GM18517 (cell line): ENCODE measurements at regions not wholly inside any gene's neighbourhood (a gene's known extent, or its start where the extent isn't known, plus 50 kb on each side); places are given as distances from the start of the nearest gene placed in this dataset.
"Not testable (repeated sequence)": the region's sequence is repeated elsewhere in the genome, so short reads cannot be mapped to it uniquely, and the experiment has no call there.

ENCODE experiments used
- ATAC-seq: cut with Tn5 transposase; IDR thresholded peaks from one replicate; pipeline ENCODE4 v1.9.1; 2021; ENCODE audit warnings: mild to moderate bottlenecking, moderate library complexity; ENCODE audit not compliant: unreplicated experiment

- no peak for ATAC-seq
These were observed 1275.6 kb upstream of the CDH9 start for GRCh38 chr5:28313953-28314352.

GRCh38 chr5:28313321-28313951, 1275.0 kb upstream of the CDH9 start:
- ATAC-seq, result no peak

- ATAC-seq, result no peak
These were observed 1272.3 kb upstream of the CDH9 start for GRCh38 chr5:28310696-28311095.

- no peak for ATAC-seq
These were observed 1267.5 kb upstream of the CDH9 start for GRCh38 chr5:28305891-28306290.

GRCh38 chr5:28301712-28302111, 1263.3 kb upstream of the CDH9 start:
- ATAC-seq, result no peak

- no peak for ATAC-seq
These were observed 1258.0 kb upstream of the CDH9 start for GRCh38 chr5:28296254-28297013.

- ATAC-seq, result not testable (repeated sequence)
These were observed 1248.6 kb upstream of the CDH9 start for GRCh38 chr5:28287021-28287420.

- no peak for ATAC-seq
These were observed 1248.2 kb upstream of the CDH9 start for GRCh38 chr5:28286566-28286965.

- no peak for ATAC-seq
These were observed 1246.4 kb upstream of the CDH9 start for GRCh38 chr5:28284788-28285187.

- no peak for ATAC-seq
These were observed 1243.0 kb upstream of the CDH9 start for GRCh38 chr5:28281351-28281750.

- no peak for ATAC-seq
These were observed 1237.5 kb upstream of the CDH9 start for GRCh38 chr5:28275931-28276330.

- ATAC-seq, result no peak
These were observed 1231.6 kb upstream of the CDH9 start for GRCh38 chr5:28269978-28270377.

- no peak for ATAC-seq
These were observed 1227.5 kb upstream of the CDH9 start for GRCh38 chr5:28265877-28266276.

- ATAC-seq, result no peak
These were observed 1216.5 kb upstream of the CDH9 start for GRCh38 chr5:28254846-28255245.

- no peak for ATAC-seq
These were observed 1215.0 kb upstream of the CDH9 start for GRCh38 chr5:28253431-28253830.

- ATAC-seq, result no peak
These were observed 1211.5 kb upstream of the CDH9 start for GRCh38 chr5:28249771-28250415.

- ATAC-seq, result no peak
These were observed 1196.1 kb upstream of the CDH9 start for GRCh38 chr5:28234356-28234968.

- ATAC-seq, result no peak
These were observed 1188.0 kb upstream of the CDH9 start for GRCh38 chr5:28226407-28226806.

GRCh38 chr5:28219539-28219938, 1181.2 kb upstream of the CDH9 start:
- ATAC-seq, result no peak

GRCh38 chr5:28217695-28218094, 1179.3 kb upstream of the CDH9 start:
- no peak for ATAC-seq

- no peak for ATAC-seq
These were observed 1178.6 kb upstream of the CDH9 start for GRCh38 chr5:28216939-28217360.

GRCh38 chr5:28215091-28215490, 1176.7 kb upstream of the CDH9 start:
- no peak for ATAC-seq
